H1 (cell line): ENCODE measurements at regions not wholly inside any gene's neighbourhood (a gene's known extent, or its start where the extent isn't known, plus 50 kb on each side); places are given as distances from the start of the nearest gene placed in this dataset.

Source experiments
- CTCF ChIA-PET: fragments of 300-600 bp; sonication (Branson Sonifier 250); formaldehyde crosslinking; loops from one replicate; lab custom pipeline; 2021; ENCODE audit not compliant: partially characterized antibody; lab: Charles Lee
- POLR2A ChIA-PET: fragments of 300-600 bp; sonication (Branson Sonifier 250); formaldehyde crosslinking; loops from one replicate; lab custom pipeline; 2021; ENCODE audit warnings: inconsistent platforms; ENCODE audit not compliant: partially characterized antibody; lab: Charles Lee
- DNase-seq, 2 experiments: peaks; one replicate each; pipeline versions ENCODE4 v3.0.0 to v3.0.0-alpha.2; 2010 to 2022; ENCODE audit warnings: low spot score in 2 of 2, low read depth in 1 of 2, mixed read lengths in 1 of 2
- FAIRE-seq: peaks from 2 replicates; lab custom pipeline; 2011; peaks lifted over from hg19 to GRCh38; lab: Jason Lieb, UNC
- H2AFZ ChIP-seq: 2 replicates; pipeline ENCODE4 v1.8.1; 2012; ENCODE audit warnings: low read length, inconsistent platforms
- H2AK5ac ChIP-seq: 2 replicates; pipeline ENCODE4 v1.6.1; 2013; ENCODE audit warnings: low read depth, low read length
- H2BK120ac ChIP-seq: replicated peaks from 2 replicates; pipeline ENCODE3; 2013; ENCODE audit warnings: low read depth, low read length, inconsistent platforms
- H2BK12ac ChIP-seq: 2 replicates; pipeline ENCODE4 v1.6.1; 2013; ENCODE audit warnings: low read depth, low read length
- H2BK15ac ChIP-seq: 2 replicates; pipeline ENCODE4 v1.6.1; 2013; ENCODE audit warnings: low read length
- H2BK20ac ChIP-seq: 2 replicates; pipeline ENCODE4 v1.6.1; 2013; ENCODE audit warnings: low read length
- H2BK5ac ChIP-seq: 2 replicates; pipeline ENCODE4 v1.6.1; 2013; ENCODE audit warnings: low read depth, low read length
- H3K14ac ChIP-seq: 2 replicates; pipeline ENCODE4 v1.6.1; 2013; ENCODE audit warnings: inconsistent platforms; ENCODE audit not compliant: insufficient read length
- H3K18ac ChIP-seq: 2 replicates; pipeline ENCODE4 v1.6.1; 2013; ENCODE audit warnings: low read length; ENCODE audit errors: extremely low read depth
- H3K23ac ChIP-seq: 2 replicates; pipeline ENCODE4 v1.6.1; 2013; ENCODE audit warnings: inconsistent platforms; ENCODE audit not compliant: insufficient read length
- H3K23me2 ChIP-seq: 2 replicates; pipeline ENCODE4 v1.6.1; 2013; ENCODE audit warnings: low read depth, low read length
- H3K27ac ChIP-seq: 2 replicates; pipeline ENCODE4 v1.6.1; 2011; ENCODE audit warnings: low read depth, low read length, inconsistent platforms
- H3K27me3 ChIP-seq, 4 experiments: replicated peaks in 1 of 4; 1 replicate in 1 of 4; 2 replicates in 3 of 4; pipeline versions ENCODE4 v1.6.1 to v1.8.1; 2011 to 2013; ENCODE audit warnings: low read length in 3 of 4, mild to moderate bottlenecking in 3 of 4, inconsistent platforms in 2 of 4, mixed read lengths in 2 of 4, moderate library complexity in 1 of 4; ENCODE audit not compliant: control insufficient read depth in 3 of 4, insufficient read depth in 3 of 4; ENCODE audit errors: extremely low read depth in 1 of 4
- H3K36me3 ChIP-seq, 4 experiments: 2 replicates each; pipeline versions ENCODE4 v1.6.1 to v1.8.1; 2011 to 2013; ENCODE audit warnings: mild to moderate bottlenecking in 4 of 4, low read length in 3 of 4, moderate library complexity in 2 of 4, control low read depth in 1 of 4, inconsistent platforms in 1 of 4; ENCODE audit not compliant: insufficient read depth in 4 of 4, control insufficient read depth in 2 of 4
- H3K4ac ChIP-seq: replicated peaks from 2 replicates; pipeline ENCODE3; 2013; ENCODE audit warnings: low read length, low read depth, mixed read lengths, inconsistent platforms; ENCODE audit not compliant: insufficient read length
- H3K4me1 ChIP-seq, 4 experiments: replicated peaks in 1 of 4; 1 replicate in 1 of 4; 2 replicates in 3 of 4; pipeline versions ENCODE4 v1.6.1 to v1.8.1; 2011 to 2013; ENCODE audit warnings: low read length in 3 of 4, inconsistent platforms in 2 of 4, mixed read lengths in 1 of 4; ENCODE audit not compliant: insufficient read depth in 4 of 4, control insufficient read depth in 3 of 4
- H3K4me2 ChIP-seq, 2 experiments: 2 replicates each; pipeline versions ENCODE4 v1.6.1 to v1.8.1; 2011 to 2013; ENCODE audit warnings: low read depth in 2 of 2, low read length in 2 of 2, control low read depth in 1 of 2, inconsistent platforms in 1 of 2, mild to moderate bottlenecking in 1 of 2; ENCODE audit not compliant: insufficient read depth in 1 of 2
- H3K4me3 ChIP-seq, 4 experiments: fragments of 200-600, 300-600 bp in 1 of 4; sonication (generic), shearing (Covaris generic), sonication (Bioruptor Twin) in 1 of 4; 2 replicates each; pipeline versions ENCODE4 v1.5.1 to v1.8.1; 2011 to 2016; ENCODE audit warnings: low read length in 4 of 4, low read depth in 3 of 4, control low read depth in 2 of 4, inconsistent platforms in 2 of 4, mild to moderate bottlenecking in 2 of 4, mixed read lengths in 1 of 4, moderate library complexity in 1 of 4; ENCODE audit not compliant: insufficient read depth in 2 of 4; ENCODE audit errors: extremely low read depth in 1 of 4
- H3K56ac ChIP-seq: replicated peaks from 2 replicates; pipeline ENCODE3; 2013; ENCODE audit warnings: low read depth, mild to moderate bottlenecking, mixed read lengths, low read length, inconsistent platforms; ENCODE audit not compliant: insufficient read length
- H3K79me1 ChIP-seq: 2 replicates; pipeline ENCODE4 v1.6.1; 2013; ENCODE audit warnings: low read depth, low read length, control low read depth
- H3K79me2 ChIP-seq, 2 experiments: 2 replicates each; pipeline versions ENCODE4 v1.6.1 to v1.8.1; 2012 to 2013; ENCODE audit warnings: low read length in 2 of 2, mild to moderate bottlenecking in 2 of 2, inconsistent platforms in 1 of 2; ENCODE audit not compliant: insufficient read depth in 2 of 2, control insufficient read depth in 1 of 2
- H3K9ac ChIP-seq, 4 experiments: replicated peaks in 1 of 4; 1 replicate in 1 of 4; 2 replicates in 3 of 4; pipeline versions ENCODE4 v1.6.1 to v1.8.1; 2011 to 2013; ENCODE audit warnings: low read depth in 3 of 4, low read length in 3 of 4, control low read depth in 2 of 4, mild to moderate bottlenecking in 2 of 4, moderate library complexity in 2 of 4, inconsistent platforms in 1 of 4; ENCODE audit errors: extremely low read depth in 1 of 4
- H3K9me3 ChIP-seq, 2 experiments: 2 replicates each; pipeline versions ENCODE4 v1.6.1 to v1.8.1; 2012 to 2013; ENCODE audit warnings: mild to moderate bottlenecking in 2 of 2, moderate library complexity in 2 of 2, control low read depth in 1 of 2, inconsistent platforms in 1 of 2, low read depth in 1 of 2, low read length in 1 of 2, mixed read lengths in 1 of 2; ENCODE audit not compliant: insufficient read depth in 2 of 2
- H4K20me1 ChIP-seq, 2 experiments: replicated peaks in 1 of 2; 2 replicates each; pipeline versions ENCODE3 to v1.8.1; 2011 to 2013; ENCODE audit warnings: inconsistent platforms in 2 of 2, low read length in 2 of 2, mild to moderate bottlenecking in 1 of 2; ENCODE audit not compliant: insufficient read depth in 2 of 2, control insufficient read depth in 1 of 2
- H4K5ac ChIP-seq: 2 replicates; pipeline ENCODE4 v1.6.1; 2013; ENCODE audit warnings: low read length, low read depth, mixed read lengths, inconsistent platforms; ENCODE audit not compliant: insufficient read length
- H4K8ac ChIP-seq: 2 replicates; pipeline ENCODE4 v1.8.0; 2013; ENCODE audit warnings: mild to moderate bottlenecking, moderate library complexity, low read length, inconsistent platforms; ENCODE audit not compliant: insufficient read depth; ENCODE audit errors: extremely low read depth
- H4K91ac ChIP-seq: replicated peaks from 2 replicates; pipeline ENCODE3; 2013; ENCODE audit warnings: low read length, mixed read lengths, inconsistent platforms; ENCODE audit not compliant: insufficient read length
- ASH2L ChIP-seq: fragments of 200-600, 300-600 bp; sonication (generic); IDR thresholded peaks from one replicate; pipeline ENCODE4 v1.7.1; 2017; ENCODE audit warnings: low read length
- BACH1 ChIP-seq: IDR thresholded peaks from 2 replicates; pipeline ENCODE4 v1.6.1; 2012; ENCODE audit warnings: low read length, improper control_type of control experiment
- CEBPB ChIP-seq: IDR thresholded peaks from 2 replicates; pipeline ENCODE4 v1.6.1; 2012; ENCODE audit warnings: low read depth, low read length
- CTBP2 ChIP-seq: IDR thresholded peaks from 2 replicates; pipeline ENCODE4 v1.7.0; 2011; ENCODE audit warnings: borderline replicate concordance, mild to moderate bottlenecking, moderate library complexity, mixed read lengths, low read length; ENCODE audit not compliant: insufficient read depth, insufficient read length
- JUND ChIP-seq: IDR thresholded peaks from 2 replicates; pipeline ENCODE4 v1.6.1; 2011; ENCODE audit warnings: mild to moderate bottlenecking, improper control_type of control experiment, low read length
- MAFK ChIP-seq: IDR thresholded peaks from 2 replicates; pipeline ENCODE4 v1.6.1; 2012; ENCODE audit warnings: low read depth, mild to moderate bottlenecking, improper control_type of control experiment, low read length
- NANOG ChIP-seq: IDR thresholded peaks from 2 replicates; pipeline ENCODE4 v1.6.1; 2011; ENCODE audit warnings: low read length, low read depth, mild to moderate bottlenecking, inconsistent platforms; ENCODE audit not compliant: insufficient read depth, poor library complexity, severe bottlenecking
- RNF2 ChIP-seq: fragments of 200-900, 300-1000 bp; sonication (generic); IDR thresholded peaks from 2 replicates; pipeline ENCODE4 v1.7.1; 2016; ENCODE audit warnings: borderline replicate concordance, low read depth, mild to moderate bottlenecking, antibody characterized with exemption, low read length; ENCODE audit not compliant: poor library complexity, severe bottlenecking; ENCODE audit errors: missing control alignments
- RXRA ChIP-seq: IDR thresholded peaks from 2 replicates; pipeline ENCODE4 v1.6.1; 2011; ENCODE audit warnings: low read depth, mild to moderate bottlenecking, low read length, moderate library complexity; ENCODE audit not compliant: insufficient read depth
- SP1 ChIP-seq: IDR thresholded peaks from 2 replicates; pipeline ENCODE4 v1.6.1; 2011; ENCODE audit warnings: low read depth, low read length
- WGBS, 2 experiments: shearing (Covaris generic) in 1 of 2; methylation state at CpG; one replicate each; pipeline versions ENCODE4 v1.1.6 to v1.1.7; 2013 to 2015; ENCODE audit warnings: low lambda C conversion rate in 2 of 2, mixed read lengths in 2 of 2, inconsistent platforms in 1 of 2, low coverage in 1 of 2, missing lambda C conversion rate in 1 of 2; ENCODE audit not compliant: insufficient replicate concordance in 2 of 2, insufficient coverage in 1 of 2, insufficient read length in 1 of 2; ENCODE audit errors: extremely low coverage in 1 of 2, missing lambda C conversion rate in 1 of 2; 5-methylcytosine and 5-hydroxymethylcytosine counted together

- H3K27ac ChIP-seq: no peak overlapping the region
- H3K18ac ChIP-seq: no peak overlapping the region
- H2BK12ac ChIP-seq: no peak overlapping the region
- no peak overlapping the region for H2BK120ac ChIP-seq
- H3K4me3 ChIP-seq: no peak overlapping the region
- no peak overlapping the region for H4K91ac ChIP-seq
- H3K4me2 ChIP-seq: no peak overlapping the region
- DNase-seq (no peak), FAIRE-seq (no peak)
- H2BK15ac ChIP-seq: no peak overlapping the region
- H4K8ac ChIP-seq: no peak overlapping the region
- H3K9ac ChIP-seq: peak overlapping the region in 1 of 4 experiments; percentile 24; a peak in 2 of 7 replicates
- peaks cover 0 to 16% (median 4%) of the 10 kb centered on the region in 4 experiments; a peak in 5 of 7 replicates for H3K4me1 ChIP-seq
- no peaks in the 10 kb centered on the region for H3K36me3 ChIP-seq
- no peak overlapping the region for H2BK20ac ChIP-seq
- WGBS, 2 experiments: 70% methylated on average over 5 of the region's 5 CpGs; no CpG with 5 or more reads in 1 of the 2 experiments
- H2BK5ac ChIP-seq: no peak overlapping the region
- H2AFZ ChIP-seq: no peak overlapping the region
- H3K79me1 ChIP-seq: no peaks in the 10 kb centered on the region
- no peak overlapping the region for H2AK5ac ChIP-seq
- POLR2A ChIA-PET: no interaction called here
- TF ChIP-seq NANOG (no peak), CTBP2 (no peak), JUND (no peak), RXRA (no peak), BACH1 (no peak), CEBPB (no peak), SP1 (no peak), MAFK (no peak), RNF2 (no peak), ASH2L (no peak)
- TF ChIP-seq, all 59 proteins: peak for 0
- Histone ChIP-seq H3K23me2 (no peaks in the 10 kb centered on the region), H4K20me1 (no peaks in the 10 kb centered on the region), H3K4ac (no peak overlapping the region), H3K23ac (no peak overlapping the region), H3K9me3 (no peaks in the 10 kb centered on the region), H3K14ac (no peak overlapping the region), H3K56ac (no peak overlapping the region), H3K79me2 (no peaks in the 10 kb centered on the region), H3K27me3 (no peaks in the 10 kb centered on the region), H4K5ac (no peak overlapping the region)
- CTCF ChIA-PET: no interaction called here
Measured at GRCh38 chr16:7088711-7089110, 243.9 kb upstream of the RBFOX1 start.
